AG04450 (cell line): ENCODE measurements at regions not wholly inside any gene's neighbourhood (a gene's known extent, or its start where the extent isn't known, plus 50 kb on each side); places are given as distances from the start of the nearest gene placed in this dataset.

Experiments
- CTCF ChIA-PET: fragments of 300-600, 350-600 bp; formaldehyde crosslinking; extraction: SDS; loops from one replicate; lab custom pipeline; 2022; ENCODE audit warnings: antibody characterized with exemption, inconsistent platforms; lab: Charles Lee
- POLR2A ChIA-PET: fragments of 350-600 bp; formaldehyde crosslinking; extraction: SDS; loops from one replicate; lab custom pipeline; 2021; ENCODE audit warnings: antibody characterized with exemption, inconsistent platforms; lab: Yijun Ruan, JAX
- DNase-seq: peaks from one replicate; pipeline ENCODE4 v3.0.0-alpha.2; 2011; ENCODE audit warnings: low read depth, low spot score
- H3K27ac ChIP-seq: one replicate; pipeline ENCODE4 v1.5.1; 2012; ENCODE audit warnings: low read depth, low read length, control low read depth
- H3K27me3 ChIP-seq: one replicate; pipeline ENCODE4 v1.6.0; 2012; ENCODE audit warnings: low read length; ENCODE audit not compliant: control insufficient read depth, insufficient read depth
- H3K4me3 ChIP-seq: 2 replicates; pipeline ENCODE4 v1.5.1; 2011; ENCODE audit warnings: mild to moderate bottlenecking, low read depth, low read length, control low read depth
- H3K9me3 ChIP-seq: 2 replicates; pipeline ENCODE4 v1.5.1; 2012; ENCODE audit warnings: low read length; ENCODE audit not compliant: control insufficient read depth, insufficient read depth
- TF ChIP-seq, protein P1 (sequence below): IDR thresholded peaks from 2 replicates; pipeline ENCODE4 v1.5.1; 2011; ENCODE audit warnings: low read depth, low read length, control low read depth, inconsistent platforms

DNA sequence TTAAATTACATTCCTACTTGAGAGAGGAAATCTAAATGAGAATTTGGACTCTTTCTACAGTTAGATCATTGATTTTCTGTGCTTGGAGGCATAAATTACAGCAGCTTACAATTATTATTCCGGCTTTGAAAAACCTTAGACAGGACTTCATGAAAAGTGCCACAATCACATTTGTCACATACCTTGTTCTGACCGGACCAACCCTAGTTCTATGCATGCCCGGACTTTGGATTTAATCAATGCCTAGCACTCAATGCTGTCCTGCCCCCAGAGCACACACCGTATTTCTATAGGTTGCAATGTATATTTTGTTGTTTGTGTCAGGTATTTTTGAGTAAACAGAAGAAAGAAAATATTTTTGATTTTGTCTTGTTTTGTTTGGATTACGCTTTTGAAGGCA lies 424.7 kb upstream of the PDZRN3 start:
- no peaks in the 10 kb centered on the region for H3K9me3 ChIP-seq
- H3K4me3 ChIP-seq: no peak overlapping the region
- no peak overlapping the region for H3K27ac ChIP-seq
- ChIA-PET CTCF (no interaction called here), POLR2A (no interaction called here)
- H3K27me3 ChIP-seq: no peaks in the 10 kb centered on the region
- TF ChIP-seq, protein P1, sequence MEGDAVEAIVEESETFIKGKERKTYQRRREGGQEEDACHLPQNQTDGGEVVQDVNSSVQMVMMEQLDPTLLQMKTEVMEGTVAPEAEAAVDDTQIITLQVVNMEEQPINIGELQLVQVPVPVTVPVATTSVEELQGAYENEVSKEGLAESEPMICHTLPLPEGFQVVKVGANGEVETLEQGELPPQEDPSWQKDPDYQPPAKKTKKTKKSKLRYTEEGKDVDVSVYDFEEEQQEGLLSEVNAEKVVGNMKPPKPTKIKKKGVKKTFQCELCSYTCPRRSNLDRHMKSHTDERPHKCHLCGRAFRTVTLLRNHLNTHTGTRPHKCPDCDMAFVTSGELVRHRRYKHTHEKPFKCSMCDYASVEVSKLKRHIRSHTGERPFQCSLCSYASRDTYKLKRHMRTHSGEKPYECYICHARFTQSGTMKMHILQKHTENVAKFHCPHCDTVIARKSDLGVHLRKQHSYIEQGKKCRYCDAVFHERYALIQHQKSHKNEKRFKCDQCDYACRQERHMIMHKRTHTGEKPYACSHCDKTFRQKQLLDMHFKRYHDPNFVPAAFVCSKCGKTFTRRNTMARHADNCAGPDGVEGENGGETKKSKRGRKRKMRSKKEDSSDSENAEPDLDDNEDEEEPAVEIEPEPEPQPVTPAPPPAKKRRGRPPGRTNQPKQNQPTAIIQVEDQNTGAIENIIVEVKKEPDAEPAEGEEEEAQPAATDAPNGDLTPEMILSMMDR: no peak
- no peak for DNase-seq

DNA sequence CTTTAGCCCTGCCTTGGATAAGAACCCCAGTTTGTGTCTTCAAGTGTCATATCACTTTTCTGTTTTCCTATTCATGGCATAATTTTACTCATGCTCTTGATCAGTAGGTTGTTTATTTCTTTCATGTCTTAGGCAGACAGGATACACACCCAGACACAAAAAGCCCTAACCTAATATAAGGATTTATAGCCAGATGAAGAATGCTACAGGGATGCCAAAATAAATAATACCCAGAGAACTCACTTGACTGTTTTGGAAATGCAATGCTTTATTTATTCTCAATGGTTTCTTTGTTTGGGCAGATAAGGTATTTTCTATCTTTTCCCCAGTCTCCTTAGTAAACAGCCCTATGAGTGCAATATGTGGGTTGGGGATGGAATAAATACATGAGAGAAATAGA lies 424.0 kb upstream of the PDZRN3 start:
- DNase-seq: no peak
- no peak overlapping the region for H3K27ac ChIP-seq
- CTCF ChIA-PET: no interaction called here
- no peaks in the 10 kb centered on the region for H3K27me3 ChIP-seq
- TF ChIP-seq, protein P1: no peak
- H3K4me3 ChIP-seq: no peak overlapping the region
- POLR2A ChIA-PET: no interaction called here
- no peaks in the 10 kb centered on the region for H3K9me3 ChIP-seq

DNA sequence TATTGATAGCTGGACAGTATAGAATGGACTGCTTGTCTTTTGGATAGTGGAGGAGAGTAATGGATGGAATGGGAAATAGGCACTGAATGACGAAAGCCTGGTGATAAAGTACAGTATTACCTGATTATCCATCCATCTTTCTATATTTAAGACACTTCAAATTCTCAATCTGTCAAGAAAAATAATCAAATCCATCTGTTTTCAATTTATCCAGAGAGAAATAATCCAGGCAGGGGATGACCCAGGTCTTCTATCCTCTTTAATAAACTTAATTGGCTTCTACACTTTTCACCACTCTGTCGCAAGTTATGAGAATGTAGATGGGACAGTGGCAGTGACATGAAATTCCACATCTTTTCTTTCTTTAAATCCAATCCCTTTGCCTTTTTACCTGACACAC lies 420.3 kb upstream of the PDZRN3 start:
- POLR2A ChIA-PET: no interaction called here
- CTCF ChIA-PET: no interaction called here
- DNase-seq: no peak
- no peaks in the 10 kb centered on the region for H3K9me3 ChIP-seq
- H3K4me3 ChIP-seq: no peak overlapping the region
- no peaks in the 10 kb centered on the region for H3K27me3 ChIP-seq
- no peak overlapping the region for H3K27ac ChIP-seq
- TF ChIP-seq, protein P1: no peak

DNA sequence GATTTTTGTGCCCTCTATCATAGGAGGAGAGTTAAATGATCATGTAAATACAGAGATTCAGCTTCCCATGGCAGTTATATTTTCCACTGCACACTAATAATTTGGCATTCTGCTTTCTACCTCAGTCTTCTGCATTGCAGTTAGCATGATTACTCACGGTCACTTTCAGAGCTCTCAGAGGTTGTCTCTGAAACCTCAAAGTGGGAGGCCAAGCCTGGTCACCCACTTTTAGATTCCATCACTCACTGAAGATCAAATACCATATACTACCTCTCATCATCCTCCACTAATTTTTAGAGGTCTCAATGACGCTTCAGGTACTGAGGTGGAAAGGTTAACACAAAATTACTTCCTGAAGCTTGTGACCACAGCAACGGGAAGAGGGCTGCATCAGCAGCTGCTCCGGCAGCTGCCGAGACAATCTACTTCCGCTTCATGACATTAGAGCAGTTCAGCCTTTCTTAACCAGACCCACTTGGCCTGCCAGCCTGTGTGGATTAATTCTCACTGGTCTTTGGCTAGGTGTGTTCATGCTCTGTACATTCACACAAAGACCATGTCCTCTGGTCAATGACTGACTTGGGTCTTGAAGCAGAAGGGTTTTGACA lies 416.4 kb upstream of the PDZRN3 start:
- no peak overlapping the region for H3K27ac ChIP-seq
- ChIA-PET POLR2A (no interaction called here), CTCF (no interaction called here)
- no peaks in the 10 kb centered on the region for H3K9me3 ChIP-seq
- no peak for DNase-seq
- no peak overlapping the region for H3K4me3 ChIP-seq
- TF ChIP-seq, protein P1: no peak
- H3K27me3 ChIP-seq: no peaks in the 10 kb centered on the region

DNA sequence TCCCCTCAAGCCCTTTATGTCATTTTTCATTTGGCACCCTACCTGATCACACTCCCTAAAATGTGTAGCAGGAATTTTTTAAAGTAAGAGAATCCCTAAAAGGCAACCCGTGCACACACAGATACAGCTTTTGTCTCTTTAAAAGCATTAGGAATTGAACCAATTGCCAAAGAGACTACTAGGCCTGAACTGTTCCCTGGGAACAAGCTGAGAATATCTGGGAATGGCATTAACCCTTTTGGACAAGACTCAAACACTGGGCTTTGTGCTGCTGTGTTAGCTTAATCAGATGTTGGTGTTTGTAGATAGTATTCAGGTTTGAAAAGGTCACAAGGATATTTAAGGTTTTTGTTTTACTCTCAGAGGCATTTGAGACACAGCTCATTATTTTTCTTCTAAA lies 414.4 kb upstream of the PDZRN3 start:
- Histone ChIP-seq H3K27me3 (no peaks in the 10 kb centered on the region), H3K27ac (no peak overlapping the region), H3K9me3 (no peaks in the 10 kb centered on the region), H3K4me3 (no peak overlapping the region)
- TF ChIP-seq, protein P1: no peak
- POLR2A ChIA-PET: no interaction called here
- CTCF ChIA-PET: interaction anchor here (1.7 kb wide), 1 partner anchor 18 kb away, joined by 4 read pairs; no protein-coding TSS in a partner anchor
- no peak for DNase-seq
